ENCODE measurements at regions not wholly inside any gene's neighbourhood (a gene's known extent, or its start where the extent isn't known, plus 50 kb on each side); places are given as distances from the start of the nearest gene placed in this dataset.
"Not testable (repeated sequence)": the region's sequence is repeated elsewhere in the genome, so short reads cannot be mapped to it uniquely, and the experiment has no call there.

- peak; percentile 21 for DNase-seq
Measured at GRCh38 chr6:144543006-144543871, 258.1 kb downstream of the UTRN start.

GRCh38 chr6:144544266-144544830 lies 259.2 kb downstream of the UTRN start:
- DNase-seq: no peak

- DNase-seq: no peak
Measured at GRCh38 chr6:144546807-144547206, 261.7 kb downstream of the UTRN start.

- DNase-seq: no peak
Measured at GRCh38 chr6:144547409-144547808, 262.3 kb downstream of the UTRN start.

- DNase-seq: no peak
Measured at GRCh38 chr6:144548536-144548935, 263.4 kb downstream of the UTRN start.

GRCh38 chr6:144549837-144550747 lies 265.0 kb downstream of the UTRN start:
- DNase-seq: no peak

- no peak for DNase-seq
Measured at GRCh38 chr6:144551339-144551738, 266.2 kb downstream of the UTRN start.

GRCh38 chr6:144555066-144555465 lies 269.9 kb downstream of the UTRN start:
- no peak for DNase-seq

- peak; percentile 61 for DNase-seq
Measured at GRCh38 chr6:144559865-144560593, 274.9 kb downstream of the UTRN start.

GRCh38 chr6:144561455-144562043 lies 276.4 kb downstream of the UTRN start:
- DNase-seq: no peak

- no peak for DNase-seq
Measured at GRCh38 chr6:144564202-144564601, 279.1 kb downstream of the UTRN start.

- peak; percentile 23 for DNase-seq
Measured at GRCh38 chr6:144566868-144567615, 281.9 kb downstream of the UTRN start.

- DNase-seq: no peak
Measured at GRCh38 chr6:144568241-144568640, 283.1 kb downstream of the UTRN start.

GRCh38 chr6:144572541-144572940 lies 287.4 kb downstream of the UTRN start:
- DNase-seq: not testable (repeated sequence)

GRCh38 chr6:144574796-144575195 lies 289.7 kb downstream of the UTRN start:
- no peak for DNase-seq

- DNase-seq: no peak
Measured at GRCh38 chr6:144575327-144575726, 290.2 kb downstream of the UTRN start.

- DNase-seq: no peak
Measured at GRCh38 chr6:144576871-144577270, 291.7 kb downstream of the UTRN start.

GRCh38 chr6:144578385-144579350 lies 293.5 kb downstream of the UTRN start:
- no peak for DNase-seq

- no peak for DNase-seq
Measured at GRCh38 chr6:144580039-144580438, 294.9 kb downstream of the UTRN start.

- no peak for DNase-seq
Measured at GRCh38 chr6:144580771-144581170, 295.6 kb downstream of the UTRN start.

Measured in fibroblast of skin of back (primary cell).